NB4 (cell line): ENCODE measurements at regions not wholly inside any gene's neighbourhood (a gene's known extent, or its start where the extent isn't known, plus 50 kb on each side); places are given as distances from the start of the nearest gene placed in this dataset.

ENCODE experiments used
- DNase-seq: peaks from one replicate; pipeline ENCODE4 v3.0.0; 2010; ENCODE audit warnings: low read depth
- H3K4me3 ChIP-seq: one replicate; pipeline ENCODE4 v1.5.1; 2011; ENCODE audit warnings: mild to moderate bottlenecking, low read depth, low read length, moderate library complexity
- CTCF ChIP-seq: IDR thresholded peaks from one replicate; pipeline ENCODE4 v1.5.1; 2012; ENCODE audit warnings: low read depth, low read length
- MAX ChIP-seq: IDR thresholded peaks from 2 replicates; pipeline ENCODE4 v1.6.1; 2011; ENCODE audit warnings: low read depth, low read length
- MYC ChIP-seq: IDR thresholded peaks from 2 replicates; pipeline ENCODE4 v1.6.1; 2011; ENCODE audit warnings: low read depth, low read length
- POLR2A ChIP-seq: IDR thresholded peaks from 2 replicates; pipeline ENCODE4 v1.6.1; 2011; ENCODE audit warnings: mild to moderate bottlenecking; ENCODE audit not compliant: insufficient read length; ENCODE audit errors: extremely low read depth

GRCh38 chr1:96020378-96020777 lies 701.2 kb upstream of the PTBP2 start:
- DNase-seq = no peak
- TF ChIP-seq MYC = no peak
- H3K4me3 ChIP-seq = no peak overlapping the region

GRCh38 chr1:96025062-96025461 lies 696.5 kb upstream of the PTBP2 start:
- no peak overlapping the region for H3K4me3 ChIP-seq
- no peak for DNase-seq
- no peak for TF ChIP-seq MYC
- TF ChIP-seq POLR2A = no peak
- TF ChIP-seq CTCF = no peak
- TF ChIP-seq MAX = no peak

- H3K4me3 ChIP-seq = no peak overlapping the region
- no peak for TF ChIP-seq MAX
- no peak for TF ChIP-seq MYC
- no peak for TF ChIP-seq CTCF
- TF ChIP-seq POLR2A = no peak
- DNase-seq = no peak
Measured at GRCh38 chr1:96028071-96028470, 693.5 kb upstream of the PTBP2 start.

GRCh38 chr1:96030312-96030711 lies 691.3 kb upstream of the PTBP2 start:
- TF ChIP-seq MAX (no peak), POLR2A (no peak), CTCF (no peak)
- DNase-seq = no peak
- H3K4me3 ChIP-seq = no peak overlapping the region

GRCh38 chr1:96034006-96034405 lies 687.6 kb upstream of the PTBP2 start:
- no peak for TF ChIP-seq MAX
- TF ChIP-seq CTCF = no peak
- TF ChIP-seq MYC = no peak
- TF ChIP-seq POLR2A = no peak
- H3K4me3 ChIP-seq = no peak overlapping the region
- no peak for DNase-seq

GRCh38 chr1:96036763-96037162 lies 684.8 kb upstream of the PTBP2 start:
- TF ChIP-seq POLR2A (no peak), MAX (no peak)
- DNase-seq = no peak
- no peak overlapping the region for H3K4me3 ChIP-seq

GRCh38 chr1:96038636-96039035 lies 682.9 kb upstream of the PTBP2 start:
- DNase-seq = no peak
- H3K4me3 ChIP-seq = no peak overlapping the region
- no peak for TF ChIP-seq MAX
- no peak for TF ChIP-seq CTCF
- no peak for TF ChIP-seq POLR2A
- TF ChIP-seq MYC = no peak
